ENCODE measurements at regions not wholly inside any gene's neighbourhood (a gene's known extent, or its start where the extent isn't known, plus 50 kb on each side); places are given as distances from the start of the nearest gene placed in this dataset.
"Not testable (repeated sequence)": the region's sequence is repeated elsewhere in the genome, so short reads cannot be mapped to it uniquely, and the experiment has no call there.

- DNase-seq = no peak
Observed at GRCh38 chr4:12658146-12658545, 826.0 kb downstream of the RAB28 start.

GRCh38 chr4:12651876-12652275 is 832.3 kb downstream of the RAB28 start:
- DNase-seq = no peak

GRCh38 chr4:12645732-12646131 is 838.4 kb downstream of the RAB28 start:
- no peak for DNase-seq

- DNase-seq = no peak
Observed at GRCh38 chr4:12644261-12644660, 839.9 kb downstream of the RAB28 start.

- no peak for DNase-seq
Observed at GRCh38 chr4:12636191-12636590, 847.9 kb downstream of the RAB28 start.

- no peak for DNase-seq
Observed at GRCh38 chr4:12635629-12636028, 848.5 kb downstream of the RAB28 start.

- peak; percentile 43 for DNase-seq
Observed at GRCh38 chr4:12633053-12633651, 851.0 kb downstream of the RAB28 start.

- DNase-seq = no peak
Observed at GRCh38 chr4:12615822-12616221, 868.3 kb downstream of the RAB28 start.

GRCh38 chr4:12612876-12613275 is 871.3 kb downstream of the RAB28 start:
- DNase-seq = no peak

GRCh38 chr4:12609212-12609875 is 874.8 kb downstream of the RAB28 start:
- not testable (repeated sequence) for DNase-seq

- DNase-seq = no peak
Observed at GRCh38 chr4:12595986-12596385, 888.2 kb downstream of the RAB28 start.

- DNase-seq = no peak
Observed at GRCh38 chr4:12595489-12595888, 888.7 kb downstream of the RAB28 start.

GRCh38 chr4:12588582-12588981 is 895.6 kb downstream of the RAB28 start:
- no peak for DNase-seq

GRCh38 chr4:12586242-12587006 is 897.7 kb downstream of the RAB28 start:
- DNase-seq = no peak

- DNase-seq = no peak
Observed at GRCh38 chr4:12584116-12584875, 899.8 kb downstream of the RAB28 start.

- DNase-seq = no peak
Observed at GRCh38 chr4:12583275-12583674, 900.9 kb downstream of the RAB28 start.

GRCh38 chr4:12580787-12581186 is 903.4 kb downstream of the RAB28 start:
- DNase-seq = no peak

- no peak for DNase-seq
Observed at GRCh38 chr4:12579172-12579571, 905.0 kb downstream of the RAB28 start.

GRCh38 chr4:12576409-12576808 is 907.7 kb downstream of the RAB28 start:
- DNase-seq = no peak

GRCh38 chr4:12573716-12574115 is 910.4 kb downstream of the RAB28 start:
- DNase-seq = no peak

GRCh38 chr4:12562476-12563140 is 921.5 kb downstream of the RAB28 start:
- DNase-seq = no peak

- DNase-seq = no peak
Observed at GRCh38 chr4:12562021-12562420, 922.1 kb downstream of the RAB28 start.

- DNase-seq = no peak
Observed at GRCh38 chr4:12555011-12555410, 929.1 kb downstream of the RAB28 start.
